Ishikawa (cell line): ENCODE measurements at regions not wholly inside any gene's neighbourhood (a gene's known extent, or its start where the extent isn't known, plus 50 kb on each side); places are given as distances from the start of the nearest gene placed in this dataset.

Experiments used
- CEBPB ChIP-seq: IDR thresholded peaks from 2 replicates; pipeline ENCODE4 v1.6.1; 2012
- CREB1 ChIP-seq: IDR thresholded peaks from 2 replicates; pipeline ENCODE4 v1.6.1; 2012; ENCODE audit warnings: low read depth
- EGR1 ChIP-seq: IDR thresholded peaks from 2 replicates; pipeline ENCODE4 v1.6.1; 2012
- EP300 ChIP-seq: IDR thresholded peaks from 2 replicates; pipeline ENCODE4 v1.6.1; 2012; ENCODE audit warnings: borderline replicate concordance
- MAX ChIP-seq: IDR thresholded peaks from 2 replicates; pipeline ENCODE4 v1.6.1; 2012
- NFIC ChIP-seq: IDR thresholded peaks from 2 replicates; pipeline ENCODE4 v1.6.1; 2012
- RAD21 ChIP-seq: IDR thresholded peaks from 2 replicates; pipeline ENCODE4 v1.6.1; 2012; ENCODE audit warnings: low read depth
- REST ChIP-seq: IDR thresholded peaks from 2 replicates; pipeline ENCODE4 v1.6.1; 2012; ENCODE audit warnings: low read depth, mild to moderate bottlenecking
- TAF1 ChIP-seq: IDR thresholded peaks from 2 replicates; pipeline ENCODE4 v1.6.1; 2012; ENCODE audit warnings: low read depth, mild to moderate bottlenecking
- TCF12 ChIP-seq: IDR thresholded peaks from 2 replicates; pipeline ENCODE4 v1.6.1; 2012; ENCODE audit warnings: low read depth
- USF1 ChIP-seq: IDR thresholded peaks from 2 replicates; pipeline ENCODE4 v1.6.1; 2012
- YY1 ChIP-seq: IDR thresholded peaks from 2 replicates; pipeline ENCODE4 v1.6.1; 2012; ENCODE audit warnings: low read depth

- TF ChIP-seq REST = no peak
- no peak for TF ChIP-seq MAX
- no peak for TF ChIP-seq NFIC
- no peak for TF ChIP-seq USF1
- no peak for TF ChIP-seq CEBPB
- TF ChIP-seq RAD21 = no peak
- no peak for TF ChIP-seq EP300
- TF ChIP-seq CREB1 = no peak
- no peak for TF ChIP-seq TAF1
- no peak for TF ChIP-seq TCF12
- TF ChIP-seq YY1 = no peak
- no peak for TF ChIP-seq EGR1
Measured at GRCh38 chr15:29621616-29622015, 200.7 kb downstream of the TJP1 start.
